Tongue (tissue), 1 donor: ENCODE measurements at regions not wholly inside any gene's neighbourhood (a gene's known extent, or its start where the extent isn't known, plus 50 kb on each side); places are given as distances from the start of the nearest gene placed in this dataset.

ENCODE experiments used
- DNase-seq: peaks from one replicate; pipeline ENCODE4 v3.0.0-alpha.2; 2015

DNA sequence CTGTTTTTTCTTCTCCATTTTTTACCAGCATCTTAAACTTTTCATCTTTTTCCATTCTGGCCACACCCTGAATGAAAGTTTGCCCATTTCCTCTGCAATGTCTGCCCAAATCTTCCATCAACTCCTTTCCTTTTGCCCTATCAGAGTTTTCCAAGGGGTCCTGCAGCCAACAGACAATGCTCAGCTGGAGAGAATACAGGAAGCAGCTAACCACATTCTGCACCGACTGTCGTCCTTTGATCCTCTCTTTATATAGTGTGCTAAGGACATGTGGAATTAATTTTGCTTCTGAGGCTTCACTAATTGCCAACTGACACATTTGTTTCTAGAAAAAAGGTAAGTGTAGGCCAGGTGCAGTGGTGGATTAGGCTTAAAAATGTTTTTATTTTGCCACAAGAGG lies 50.5 kb upstream of the DLX2 start:
- DNase-seq, result no peak

- DNase-seq, result no peak
These were observed 51.1 kb upstream of the DLX2 start for GRCh38 chr2:172153757-172154156.

- DNase-seq, result no peak
These were observed 53.1 kb upstream of the DLX2 start for GRCh38 chr2:172155752-172156151.

- no peak for DNase-seq
These were observed 58.1 kb upstream of the DLX2 start for GRCh38 chr2:172160839-172161238.

DNA sequence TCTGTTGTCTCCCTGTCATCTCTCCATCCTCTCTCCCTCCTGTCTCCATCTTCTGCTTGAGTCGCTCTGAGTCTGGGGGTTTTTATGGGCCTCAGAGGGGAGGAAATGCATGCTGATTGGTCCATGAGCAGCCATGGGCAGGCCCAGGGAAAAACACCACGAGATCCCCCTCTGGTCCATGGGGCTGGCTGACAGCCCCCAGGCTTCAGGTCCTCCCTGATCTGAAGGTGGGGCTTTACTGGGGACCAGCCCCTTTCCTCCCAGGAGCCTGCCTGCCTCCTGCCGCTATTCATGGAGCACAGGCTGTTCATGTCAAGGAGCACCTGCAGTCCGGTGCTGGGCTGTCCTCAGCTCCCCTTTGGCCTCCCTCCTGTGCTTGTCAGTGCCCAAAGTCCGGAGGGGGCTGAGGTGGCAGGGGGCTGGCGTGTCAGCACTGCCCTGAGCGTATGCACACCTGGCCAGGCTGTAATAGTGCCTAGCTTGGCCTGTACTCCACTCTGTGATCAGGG lies 59.6 kb upstream of the DLX2 start:
- no peak for DNase-seq

GRCh38 chr2:172162739-172163336 lies 60.1 kb upstream of the DLX2 start:
- no peak for DNase-seq

DNA sequence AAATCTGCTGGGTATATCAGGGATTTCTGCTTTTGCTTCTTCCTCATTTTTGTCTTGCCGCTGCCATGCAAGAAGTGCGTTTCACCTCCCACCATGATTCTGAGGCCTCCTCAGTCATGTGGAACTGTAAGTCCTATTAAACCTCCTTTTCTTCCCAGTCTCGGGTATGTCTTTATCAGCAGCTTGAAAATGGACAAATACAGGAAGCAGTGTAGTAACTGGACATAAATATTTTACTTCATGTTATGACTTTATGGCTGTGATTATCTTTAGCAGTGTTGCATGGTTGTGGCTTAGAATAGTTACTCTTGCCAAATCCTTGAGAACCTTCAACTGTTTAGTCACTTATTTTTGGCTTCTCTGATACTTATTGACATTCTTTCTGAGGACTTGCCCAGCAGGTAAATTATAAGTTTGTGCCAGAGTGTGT lies 66.2 kb upstream of the DLX2 start:
- DNase-seq, result no peak

GRCh38 chr2:172169611-172170010 lies 66.9 kb upstream of the DLX2 start:
- DNase-seq, result no peak

DNA sequence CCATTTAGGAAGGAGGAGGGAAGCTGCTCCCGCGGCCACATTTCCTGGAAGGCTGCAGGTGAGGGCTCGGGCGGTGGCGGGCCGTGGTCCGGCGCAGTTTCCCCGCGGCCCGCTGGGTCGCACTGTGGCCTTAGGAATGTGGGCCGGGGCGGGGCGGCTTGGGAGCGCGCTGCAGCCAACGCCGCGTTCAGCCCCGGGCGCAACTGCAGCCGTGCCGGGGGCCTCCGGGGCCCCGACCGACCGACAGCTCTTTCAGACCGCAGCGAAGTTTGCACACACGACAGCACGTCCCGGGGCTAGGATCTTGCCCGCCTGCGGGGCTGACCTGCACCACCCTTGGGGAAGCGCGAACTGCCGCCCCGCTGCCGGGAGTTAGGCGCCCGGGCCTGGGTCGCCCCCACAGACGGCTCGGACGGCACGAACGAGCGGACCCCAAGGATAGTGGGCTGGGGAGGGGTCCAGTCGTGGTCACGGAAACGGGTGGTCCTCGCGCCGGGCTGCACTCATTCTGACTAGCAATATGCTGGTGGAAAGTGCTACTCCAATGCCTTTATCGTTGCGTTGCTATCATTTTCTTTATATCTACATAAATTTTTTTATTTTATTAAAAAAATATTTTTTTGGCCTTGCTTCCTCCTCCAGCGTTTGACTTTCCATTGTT lies 69.9 kb upstream of the DLX2 start:
- peak; percentile 82 for DNase-seq

DNA sequence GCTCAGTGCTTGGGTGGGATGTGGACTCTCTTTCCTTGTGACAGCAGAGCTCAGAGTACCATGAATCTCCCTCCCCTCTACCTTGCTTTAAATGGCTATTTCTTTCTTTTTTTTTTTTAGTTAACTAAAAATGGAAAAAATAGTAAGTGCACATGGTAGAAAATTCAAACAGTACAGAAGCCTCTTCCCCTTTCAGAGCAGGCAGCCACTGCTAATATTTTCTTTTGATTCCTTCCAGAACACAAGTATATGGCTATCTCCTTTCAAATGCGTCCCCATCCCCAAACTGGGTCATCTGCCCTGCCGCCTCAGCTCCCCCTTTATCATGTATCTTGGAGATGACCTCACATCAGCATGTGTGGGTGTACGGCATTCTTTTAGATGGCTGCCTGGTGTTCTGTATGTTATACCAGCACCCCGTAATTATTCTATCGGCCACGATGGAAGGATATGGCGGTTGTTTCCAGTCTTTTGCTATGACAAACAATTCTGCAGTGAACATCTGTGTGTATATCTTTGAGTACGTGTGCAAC lies 70.5 kb upstream of the DLX2 start:
- peak; percentile 7 for DNase-seq

GRCh38 chr2:172177581-172177980 lies 74.9 kb upstream of the DLX2 start:
- no peak for DNase-seq

DNA sequence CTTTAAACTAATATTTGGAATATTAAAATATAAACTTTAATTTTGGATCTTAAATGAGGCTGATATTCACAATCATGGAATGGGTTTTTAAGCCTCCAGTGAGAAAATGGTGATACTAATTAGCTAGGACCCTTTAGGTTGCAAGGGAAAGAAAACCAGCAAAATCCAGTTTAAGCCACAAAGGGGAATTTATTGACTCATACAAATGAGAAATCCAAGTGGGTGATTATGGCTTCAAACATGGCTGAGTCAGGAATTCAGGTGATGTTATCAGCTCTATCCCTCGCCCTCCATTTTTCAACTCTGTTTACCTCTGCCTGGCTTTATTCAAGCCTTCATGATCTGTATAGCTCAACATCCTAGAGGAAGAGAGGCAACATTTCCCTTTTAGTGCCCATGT lies 75.3 kb upstream of the DLX2 start:
- DNase-seq, result no peak

GRCh38 chr2:172179045-172179701 lies 76.5 kb upstream of the DLX2 start:
- no peak for DNase-seq

- DNase-seq, result no peak
These were observed 79.1 kb upstream of the DLX2 start for GRCh38 chr2:172181840-172182239.

GRCh38 chr2:172182624-172183023 lies 79.9 kb upstream of the DLX2 start:
- DNase-seq, result no peak

GRCh38 chr2:172193331-172194089 lies 90.8 kb upstream of the DLX2 start:
- DNase-seq, result no peak

DNA sequence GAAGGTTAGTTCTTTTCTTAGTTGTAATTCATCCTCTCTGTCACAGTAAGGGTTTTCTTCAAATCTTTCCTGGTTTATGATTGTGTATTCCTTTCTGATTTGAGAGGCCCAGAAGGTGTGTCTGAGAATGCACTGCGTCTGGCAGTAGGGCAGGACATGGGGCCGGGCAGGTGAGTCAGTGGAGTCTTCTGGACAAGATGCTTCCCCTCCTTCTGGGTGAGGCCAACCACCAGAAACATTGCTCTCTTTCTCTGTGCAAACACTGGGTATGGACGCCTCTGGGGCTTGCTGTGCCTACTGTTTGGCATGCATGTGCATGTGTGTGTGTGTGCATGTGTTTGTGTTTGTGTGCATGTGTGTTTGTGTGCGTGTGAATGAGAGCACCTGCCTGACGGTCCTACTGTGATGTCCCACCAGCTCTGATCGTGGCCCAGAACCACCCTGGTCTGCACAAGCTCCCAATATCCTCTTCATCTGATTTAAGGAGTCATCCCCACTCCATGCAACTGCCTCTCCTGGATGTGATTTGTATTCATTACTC lies 93.2 kb upstream of the DLX2 start:
- DNase-seq, result no peak

- peak; percentile 58 for DNase-seq
These were observed 94.2 kb upstream of the DLX2 start for GRCh38 chr2:172196768-172197431.

DNA sequence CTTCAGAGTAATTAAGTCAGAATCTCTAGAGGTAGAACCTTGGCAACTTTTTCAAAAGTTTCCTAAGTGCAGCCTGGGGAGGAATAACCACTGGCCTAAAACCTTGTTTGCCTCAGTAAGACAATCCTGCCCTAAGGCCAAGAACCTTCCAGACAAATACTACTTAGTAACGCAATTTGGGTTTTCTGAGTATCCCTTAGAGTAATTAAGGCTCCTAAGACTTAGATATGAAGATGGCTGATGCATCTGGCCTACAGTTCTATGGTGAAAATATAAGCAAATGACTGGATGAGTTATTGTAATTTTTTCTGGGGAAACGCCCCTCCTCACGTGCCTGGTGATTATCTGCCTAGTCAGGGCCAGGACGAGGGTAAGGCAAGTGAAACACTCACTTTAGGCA lies 95.7 kb upstream of the DLX2 start:
- no peak for DNase-seq

- DNase-seq, result no peak
These were observed 96.2 kb upstream of the DLX2 start for GRCh38 chr2:172198908-172199307.

DNA sequence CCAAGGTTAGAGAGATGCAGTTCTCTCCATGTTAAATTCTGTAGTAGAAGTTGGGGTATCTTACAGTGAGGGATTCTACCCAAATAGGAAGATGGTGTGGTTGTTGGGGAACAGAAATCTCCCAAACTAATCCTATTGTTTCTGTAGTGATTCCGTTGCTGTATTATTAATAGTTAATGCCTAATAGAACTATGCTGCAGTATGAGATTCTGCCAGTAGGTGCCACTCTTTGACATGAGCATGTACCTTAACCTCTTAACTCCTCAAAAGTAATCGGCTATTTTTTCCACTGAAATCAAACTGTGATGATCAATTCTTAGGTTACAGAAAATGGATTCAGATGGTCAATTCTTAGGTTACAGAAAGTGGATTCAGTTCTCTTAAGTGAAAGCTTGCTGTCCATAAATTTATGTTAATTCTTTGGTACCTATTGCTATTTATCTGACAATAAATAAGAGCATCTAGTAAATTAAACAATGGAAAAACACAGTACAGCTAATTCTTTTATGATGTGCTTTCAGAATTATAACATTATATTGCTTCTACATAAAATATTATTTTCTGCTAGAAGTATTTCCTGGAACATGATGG lies 97.9 kb upstream of the DLX2 start:
- DNase-seq, result no peak
